KMS-11 (cell line): ENCODE measurements at regions not wholly inside any gene's neighbourhood (a gene's known extent, or its start where the extent isn't known, plus 50 kb on each side); places are given as distances from the start of the nearest gene placed in this dataset.

Experiments used
- H2AFZ ChIP-seq: fragments of 200-600 bp; sonication (generic); 2 replicates; pipeline ENCODE4 v1.6.1; 2016; ENCODE audit warnings: antibody characterized with exemption, mixed run types, low read depth
- H3K27ac ChIP-seq: fragments of 200-600 bp; sonication (generic); 2 replicates; pipeline ENCODE4 v1.6.1; 2016; ENCODE audit warnings: mild to moderate bottlenecking, mixed run types
- H3K27me3 ChIP-seq: fragments of 200-600 bp; sonication (generic); 2 replicates; pipeline ENCODE4 v1.6.1; 2017; ENCODE audit warnings: mild to moderate bottlenecking, low read depth, mixed run types, moderate library complexity; ENCODE audit not compliant: insufficient read depth
- H3K36me3 ChIP-seq: fragments of 200-600 bp; sonication (generic); 2 replicates; pipeline ENCODE4 v1.6.1; 2017; ENCODE audit warnings: mild to moderate bottlenecking, mixed run types; ENCODE audit not compliant: insufficient read depth
- H3K4me1 ChIP-seq: fragments of 200-600 bp; sonication (generic); 2 replicates; pipeline ENCODE4 v1.6.1; 2016; ENCODE audit warnings: mild to moderate bottlenecking, low read depth, mixed run types; ENCODE audit not compliant: poor library complexity, severe bottlenecking
- H3K4me2 ChIP-seq: fragments of 200-600 bp; sonication (generic); 2 replicates; pipeline ENCODE4 v1.7.0; 2016; ENCODE audit warnings: mild to moderate bottlenecking, mixed run types
- H3K4me3 ChIP-seq: fragments of 200-600 bp; sonication (generic); IDR thresholded peaks from 2 replicates; pipeline ENCODE4 v1.6.1; 2017; ENCODE audit warnings: low read depth, low read length, mixed read lengths; ENCODE audit not compliant: insufficient read depth
- H3K79me2 ChIP-seq: fragments of 200-600 bp; sonication (generic); 2 replicates; pipeline ENCODE4 v1.6.1; 2016; ENCODE audit warnings: low read depth, mixed run types; ENCODE audit not compliant: insufficient read depth
- H3K9ac ChIP-seq: fragments of 200-600 bp; sonication (generic); 2 replicates; pipeline ENCODE4 v1.6.1; 2016; ENCODE audit warnings: mild to moderate bottlenecking, mixed run types
- H4K20me1 ChIP-seq: fragments of 200-600 bp; sonication (generic); 2 replicates; pipeline ENCODE4 v1.6.1; 2016; ENCODE audit warnings: mild to moderate bottlenecking, mixed run types; ENCODE audit not compliant: insufficient read depth
- CTCF ChIP-seq: fragments of 200-600 bp; sonication (generic); conservative IDR thresholded peaks from 2 replicates; pipeline ENCODE4 v1.6.1; 2017; ENCODE audit warnings: low read depth, mild to moderate bottlenecking, antibody characterized with exemption, low read length, moderate library complexity, mixed read lengths

GRCh38 chr4:83996254-83996653 is 460.3 kb downstream of the GPAT3 start:
- Histone ChIP-seq H3K79me2 (no peaks in the 10 kb centered on the region), H3K4me2 (no peak overlapping the region), H3K9ac (no peak overlapping the region), H4K20me1 (no peaks in the 10 kb centered on the region), H3K4me1 (no peaks in the 10 kb centered on the region), H3K36me3 (no peaks in the 10 kb centered on the region), H2AFZ (no peak overlapping the region), H3K4me3 (no peak overlapping the region), H3K27me3 (no peaks in the 10 kb centered on the region), H3K27ac (no peak overlapping the region)
- no peak for TF ChIP-seq CTCF

- no peak overlapping the region for H3K4me3 ChIP-seq
- H3K27me3 ChIP-seq: no peaks in the 10 kb centered on the region
- H4K20me1 ChIP-seq: no peaks in the 10 kb centered on the region
- H3K4me1 ChIP-seq: no peaks in the 10 kb centered on the region
- no peaks in the 10 kb centered on the region for H3K36me3 ChIP-seq
- H2AFZ ChIP-seq: no peak overlapping the region
- H3K4me2 ChIP-seq: no peak overlapping the region
- no peaks in the 10 kb centered on the region for H3K79me2 ChIP-seq
- H3K27ac ChIP-seq: no peak overlapping the region
- peak; percentile 31; the same call in 1 of the 2 replicates for TF ChIP-seq CTCF
- H3K9ac ChIP-seq: no peak overlapping the region
These were observed 457.9 kb downstream of the GPAT3 start for GRCh38 chr4:83993774-83994173.

GRCh38 chr4:83989835-83990234 is 453.9 kb downstream of the GPAT3 start:
- H2AFZ ChIP-seq: no peak overlapping the region
- H3K79me2 ChIP-seq: no peaks in the 10 kb centered on the region
- no peak overlapping the region for H3K4me2 ChIP-seq
- no peak overlapping the region for H3K9ac ChIP-seq
- H3K4me1 ChIP-seq: no peaks in the 10 kb centered on the region
- H3K27me3 ChIP-seq: no peaks in the 10 kb centered on the region
- H4K20me1 ChIP-seq: no peaks in the 10 kb centered on the region
- no peak overlapping the region for H3K4me3 ChIP-seq
- H3K27ac ChIP-seq: no peak overlapping the region
- no peak for TF ChIP-seq CTCF
- H3K36me3 ChIP-seq: no peaks in the 10 kb centered on the region

- no peak for TF ChIP-seq CTCF
- Histone ChIP-seq H3K36me3 (no peaks in the 10 kb centered on the region), H3K4me2 (no peak overlapping the region), H2AFZ (no peak overlapping the region), H3K27ac (no peak overlapping the region), H3K9ac (no peak overlapping the region), H3K4me1 (no peaks in the 10 kb centered on the region), H3K4me3 (no peak overlapping the region), H3K27me3 (no peaks in the 10 kb centered on the region), H4K20me1 (no peaks in the 10 kb centered on the region), H3K79me2 (no peaks in the 10 kb centered on the region)
These were observed 445.2 kb downstream of the GPAT3 start for GRCh38 chr4:83981156-83981555.
